ENCODE measurements at regions not wholly inside any gene's neighbourhood (a gene's known extent, or its start where the extent isn't known, plus 50 kb on each side); places are given as distances from the start of the nearest gene placed in this dataset.

DNA sequence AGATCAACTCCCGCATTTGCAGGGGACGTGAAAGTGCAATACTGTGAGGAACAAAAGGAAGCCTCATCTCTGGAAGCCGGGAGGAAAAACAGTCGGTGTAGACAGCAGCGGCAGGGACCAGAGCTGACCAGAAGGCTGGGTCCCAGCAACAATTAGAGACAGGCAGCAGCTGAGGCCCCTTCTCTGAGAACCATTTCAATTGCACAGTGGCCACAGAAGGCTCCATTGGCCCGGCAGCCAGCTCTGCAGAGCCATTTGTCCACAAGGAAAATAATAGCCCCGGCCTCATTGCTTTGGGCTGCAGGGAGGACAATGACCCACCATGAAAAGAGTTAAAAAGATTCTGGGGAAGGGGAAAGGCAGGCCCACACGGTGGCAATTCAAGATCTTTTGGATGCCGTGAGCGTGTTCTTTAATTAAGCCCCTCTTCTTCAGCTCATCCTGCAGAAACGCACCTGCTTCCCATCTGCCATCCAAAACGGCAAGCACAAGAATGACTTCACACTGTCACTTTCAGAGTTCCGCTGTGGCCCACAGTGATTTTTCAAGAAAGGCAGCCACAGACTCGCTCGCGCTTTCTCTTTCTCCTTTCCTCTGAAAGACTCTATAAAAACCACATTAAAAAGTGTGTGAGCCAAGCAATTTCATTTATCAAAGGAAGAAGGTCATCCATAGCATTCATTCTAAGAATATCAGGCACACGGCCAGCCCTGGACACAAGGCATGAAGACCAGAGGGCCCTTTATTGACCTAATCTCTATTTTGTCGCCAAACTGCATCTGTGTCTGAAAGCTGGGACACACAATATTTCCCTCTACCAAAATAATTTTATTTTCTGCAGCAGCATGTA, 293.6 kb downstream of the SOX11 start:
- TF ChIP-seq, protein P1, sequence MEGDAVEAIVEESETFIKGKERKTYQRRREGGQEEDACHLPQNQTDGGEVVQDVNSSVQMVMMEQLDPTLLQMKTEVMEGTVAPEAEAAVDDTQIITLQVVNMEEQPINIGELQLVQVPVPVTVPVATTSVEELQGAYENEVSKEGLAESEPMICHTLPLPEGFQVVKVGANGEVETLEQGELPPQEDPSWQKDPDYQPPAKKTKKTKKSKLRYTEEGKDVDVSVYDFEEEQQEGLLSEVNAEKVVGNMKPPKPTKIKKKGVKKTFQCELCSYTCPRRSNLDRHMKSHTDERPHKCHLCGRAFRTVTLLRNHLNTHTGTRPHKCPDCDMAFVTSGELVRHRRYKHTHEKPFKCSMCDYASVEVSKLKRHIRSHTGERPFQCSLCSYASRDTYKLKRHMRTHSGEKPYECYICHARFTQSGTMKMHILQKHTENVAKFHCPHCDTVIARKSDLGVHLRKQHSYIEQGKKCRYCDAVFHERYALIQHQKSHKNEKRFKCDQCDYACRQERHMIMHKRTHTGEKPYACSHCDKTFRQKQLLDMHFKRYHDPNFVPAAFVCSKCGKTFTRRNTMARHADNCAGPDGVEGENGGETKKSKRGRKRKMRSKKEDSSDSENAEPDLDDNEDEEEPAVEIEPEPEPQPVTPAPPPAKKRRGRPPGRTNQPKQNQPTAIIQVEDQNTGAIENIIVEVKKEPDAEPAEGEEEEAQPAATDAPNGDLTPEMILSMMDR (IDR thresholded peaks at IDR 0.05): no peak
- no peak for TF ChIP-seq POLR2A (IDR thresholded peaks at IDR 0.05)

All from right lobe of liver (tissue), 4 donors.